Adipocyte (in vitro differentiated cells): ENCODE measurements at regions not wholly inside any gene's neighbourhood (a gene's known extent, or its start where the extent isn't known, plus 50 kb on each side); places are given as distances from the start of the nearest gene placed in this dataset.

Source experiments
- DNase-seq: peaks from one replicate; pipeline ENCODE4 v3.0.0-alpha.2; 2015; ENCODE audit warnings: low read depth
- H3K27me3 ChIP-seq: replicated peaks from 2 replicates; pipeline ENCODE4 v1.7.0; 2013; ENCODE audit warnings: mild to moderate bottlenecking, low read length, moderate library complexity; ENCODE audit not compliant: control insufficient read depth, insufficient read depth
- H3K36me3 ChIP-seq: 2 replicates; pipeline ENCODE4 v1.7.0; 2013; ENCODE audit warnings: low read length, mild to moderate bottlenecking, moderate library complexity; ENCODE audit not compliant: control insufficient read depth, insufficient read depth, severe bottlenecking
- H3K4me1 ChIP-seq: 2 replicates; pipeline ENCODE4 v1.7.0; 2013; ENCODE audit warnings: mild to moderate bottlenecking, low read length, moderate library complexity; ENCODE audit not compliant: control insufficient read depth, insufficient read depth
- H3K4me3 ChIP-seq: 2 replicates; pipeline ENCODE4 v1.7.0; 2013; ENCODE audit warnings: mild to moderate bottlenecking, low read length, moderate library complexity
- H3K9ac ChIP-seq: 2 replicates; pipeline ENCODE4 v1.7.0; 2013; ENCODE audit warnings: mild to moderate bottlenecking, low read length, moderate library complexity
- H3K9me3 ChIP-seq: 2 replicates; pipeline ENCODE4 v1.7.0; 2013; ENCODE audit warnings: mild to moderate bottlenecking, low read length, moderate library complexity; ENCODE audit not compliant: control insufficient read depth

DNA sequence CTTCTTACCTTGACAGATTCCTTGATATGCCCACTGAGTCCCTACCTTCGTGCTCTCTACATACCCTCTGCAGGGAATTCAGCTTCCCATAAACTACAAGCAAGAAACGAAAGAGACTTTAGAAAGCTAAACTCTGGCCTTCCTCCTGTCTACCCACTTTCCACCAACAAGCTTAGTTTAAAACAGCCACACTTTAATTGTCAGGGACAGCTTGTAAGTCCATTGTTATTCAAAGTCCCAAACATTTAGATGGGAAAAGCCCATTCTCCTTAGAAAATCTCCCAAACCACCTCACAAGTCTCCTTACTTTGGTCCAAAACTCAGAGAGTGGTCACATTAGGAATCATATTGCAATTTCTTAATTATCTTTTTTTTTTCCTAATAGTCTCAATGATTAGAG, 2695.8 kb downstream of the PCDH9 start:
- Histone ChIP-seq H3K27me3 (no peaks in the 10 kb centered on the region), H3K4me1 (no peaks in the 10 kb centered on the region), H3K4me3 (no peak overlapping the region), H3K9ac (no peak overlapping the region), H3K36me3 (no peaks in the 10 kb centered on the region), H3K9me3 (no peaks in the 10 kb centered on the region)
- DNase-seq = no peak

DNA sequence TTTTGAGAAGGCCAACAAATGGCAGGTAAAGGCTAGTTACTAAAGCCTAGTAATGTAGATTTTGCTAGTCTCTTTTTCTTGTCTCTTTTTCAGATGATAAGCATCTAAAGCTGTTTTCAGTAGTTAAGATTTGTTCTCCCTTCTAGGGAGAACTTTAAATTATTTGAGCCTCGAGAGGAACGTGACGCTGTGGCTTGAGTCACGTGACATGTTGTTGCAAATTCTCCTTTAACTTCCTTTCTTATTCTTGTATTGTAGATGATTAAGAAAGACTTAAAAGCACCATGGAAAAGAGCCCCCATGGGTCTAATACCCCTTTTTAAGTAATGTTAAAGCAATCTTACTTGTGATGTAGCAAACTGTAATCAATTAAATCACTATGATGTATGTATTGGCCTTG, 2698.7 kb downstream of the PCDH9 start:
- no peaks in the 10 kb centered on the region for H3K9me3 ChIP-seq
- H3K9ac ChIP-seq = no peak overlapping the region
- no peaks in the 10 kb centered on the region for H3K4me1 ChIP-seq
- no peaks in the 10 kb centered on the region for H3K27me3 ChIP-seq
- no peak for DNase-seq
- no peaks in the 10 kb centered on the region for H3K36me3 ChIP-seq
- no peak overlapping the region for H3K4me3 ChIP-seq

DNA sequence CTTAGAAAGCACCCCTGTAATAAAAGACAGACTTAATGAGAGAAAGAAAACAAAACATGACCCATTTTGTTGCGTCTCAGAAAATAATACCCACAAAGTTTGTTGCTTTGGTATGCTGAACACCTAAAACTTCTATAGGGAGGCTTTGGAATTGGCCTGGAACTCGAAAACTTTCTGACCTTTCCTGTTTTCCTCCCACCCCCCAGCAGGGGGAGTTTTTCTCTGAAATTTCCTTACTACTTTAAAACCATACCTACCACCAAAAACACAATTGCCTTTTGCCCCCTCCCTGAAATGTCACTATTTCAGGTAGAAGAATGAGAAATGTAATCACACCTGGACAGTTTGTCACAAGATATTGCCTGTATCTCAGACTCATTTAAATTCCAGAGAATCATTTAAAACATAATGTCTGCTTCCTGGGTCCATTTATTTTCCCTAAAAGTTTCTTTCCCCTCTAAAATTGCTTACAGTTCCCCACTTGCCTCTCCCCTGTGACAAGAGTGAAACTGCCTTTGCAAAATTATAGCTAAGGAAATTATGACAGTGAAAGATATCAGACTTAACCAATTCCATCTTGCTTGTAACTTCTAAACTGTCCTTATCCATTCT, 2700.2 kb downstream of the PCDH9 start:
- peak; percentile 15 for DNase-seq
- Histone ChIP-seq H3K4me1 (no peaks in the 10 kb centered on the region), H3K9me3 (no peaks in the 10 kb centered on the region), H3K36me3 (no peaks in the 10 kb centered on the region), H3K27me3 (no peaks in the 10 kb centered on the region), H3K9ac (no peak overlapping the region), H3K4me3 (no peak overlapping the region)

DNA sequence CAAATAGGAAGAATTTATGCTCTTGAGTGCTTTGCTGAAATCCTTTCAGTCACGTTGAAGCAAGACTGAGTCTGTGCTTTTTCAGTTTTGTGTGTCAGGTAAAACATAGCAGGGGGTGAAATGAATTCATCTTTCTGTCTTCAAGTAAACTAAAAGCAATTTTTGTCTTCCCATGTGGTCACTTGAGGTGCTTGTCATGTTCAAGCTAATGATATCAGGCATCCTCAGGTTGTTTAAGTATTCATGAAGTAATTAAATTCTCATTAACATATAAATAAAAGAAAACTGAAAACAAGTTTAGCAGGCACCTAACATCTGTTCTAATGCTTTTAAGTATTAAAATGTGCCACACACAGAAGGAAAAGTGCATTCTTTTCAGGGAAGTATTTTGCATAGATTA, 2701.3 kb downstream of the PCDH9 start:
- Histone ChIP-seq H3K9me3 (no peaks in the 10 kb centered on the region), H3K36me3 (no peaks in the 10 kb centered on the region), H3K4me3 (no peak overlapping the region), H3K27me3 (no peaks in the 10 kb centered on the region), H3K9ac (no peak overlapping the region), H3K4me1 (no peaks in the 10 kb centered on the region)
- DNase-seq = no peak

DNA sequence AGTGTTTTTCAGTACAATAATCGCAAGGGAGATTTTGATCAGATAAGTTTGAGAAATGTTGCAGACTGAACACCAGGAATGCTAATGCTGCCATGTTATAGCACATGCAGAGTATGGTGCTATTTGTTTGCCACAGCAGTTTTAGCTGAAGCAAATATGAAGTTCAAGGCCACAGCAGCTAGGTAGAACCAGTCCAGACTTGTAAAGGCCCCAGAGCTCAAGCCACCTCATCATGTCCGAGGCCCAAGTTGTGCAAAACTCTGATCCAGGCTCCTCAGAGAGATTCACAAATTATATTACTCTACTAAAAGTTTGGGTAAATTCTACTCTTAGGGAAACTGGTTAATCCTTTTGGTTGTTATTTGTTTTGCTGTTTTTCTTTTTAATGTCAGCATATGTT, 2702.6 kb downstream of the PCDH9 start:
- Histone ChIP-seq H3K27me3 (no peaks in the 10 kb centered on the region), H3K36me3 (no peaks in the 10 kb centered on the region), H3K9me3 (no peaks in the 10 kb centered on the region), H3K4me1 (no peaks in the 10 kb centered on the region), H3K9ac (no peak overlapping the region), H3K4me3 (no peak overlapping the region)
- DNase-seq = no peak

DNA sequence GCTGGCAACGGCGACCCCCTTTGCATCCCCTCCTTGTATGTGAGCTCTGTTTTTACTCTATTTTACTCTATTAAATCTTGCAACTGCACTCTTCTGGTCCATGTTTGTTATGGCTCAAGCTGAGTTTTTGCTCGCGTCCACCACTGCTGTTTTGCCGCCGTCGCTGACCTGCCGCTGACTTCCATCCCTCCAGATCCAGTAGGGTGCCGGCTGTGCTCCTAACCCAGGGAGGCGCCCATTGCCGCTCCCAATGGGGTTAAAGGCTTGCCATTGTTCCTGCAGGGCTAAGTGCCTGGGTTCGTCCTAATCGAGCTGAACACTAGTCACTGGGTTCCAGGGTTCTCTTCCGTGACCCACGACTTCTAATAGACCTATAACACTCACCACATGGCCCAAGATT, 2704.4 kb downstream of the PCDH9 start:
- H3K4me3 ChIP-seq = no peak overlapping the region
- no peaks in the 10 kb centered on the region for H3K36me3 ChIP-seq
- no peaks in the 10 kb centered on the region for H3K4me1 ChIP-seq
- no peaks in the 10 kb centered on the region for H3K27me3 ChIP-seq
- H3K9ac ChIP-seq = no peak overlapping the region
- no peak for DNase-seq
- no peaks in the 10 kb centered on the region for H3K9me3 ChIP-seq

DNA sequence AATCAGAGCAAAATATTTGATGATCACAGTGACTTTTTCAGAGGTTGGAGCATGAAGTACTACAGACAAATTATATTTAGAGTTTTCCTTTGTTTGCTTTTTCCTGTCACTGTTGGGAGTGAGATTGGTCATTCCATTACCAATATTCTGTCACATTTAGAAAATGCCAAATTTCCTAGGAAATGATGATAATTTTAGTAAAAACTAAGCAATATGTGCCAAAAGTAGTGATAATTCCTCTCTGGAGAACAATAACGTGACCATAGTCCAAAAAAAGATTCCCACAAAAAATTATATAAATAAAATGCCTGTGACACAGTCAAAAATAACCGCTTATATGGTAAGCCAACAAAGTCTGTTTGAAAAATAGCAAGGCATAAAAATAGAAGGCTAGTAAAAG, 2719.4 kb downstream of the PCDH9 start:
- H3K9me3 ChIP-seq = no peaks in the 10 kb centered on the region
- no peaks in the 10 kb centered on the region for H3K4me1 ChIP-seq
- no peak overlapping the region for H3K4me3 ChIP-seq
- no peak overlapping the region for H3K9ac ChIP-seq
- H3K36me3 ChIP-seq = no peaks in the 10 kb centered on the region
- H3K27me3 ChIP-seq = no peaks in the 10 kb centered on the region
- DNase-seq = no peak

DNA sequence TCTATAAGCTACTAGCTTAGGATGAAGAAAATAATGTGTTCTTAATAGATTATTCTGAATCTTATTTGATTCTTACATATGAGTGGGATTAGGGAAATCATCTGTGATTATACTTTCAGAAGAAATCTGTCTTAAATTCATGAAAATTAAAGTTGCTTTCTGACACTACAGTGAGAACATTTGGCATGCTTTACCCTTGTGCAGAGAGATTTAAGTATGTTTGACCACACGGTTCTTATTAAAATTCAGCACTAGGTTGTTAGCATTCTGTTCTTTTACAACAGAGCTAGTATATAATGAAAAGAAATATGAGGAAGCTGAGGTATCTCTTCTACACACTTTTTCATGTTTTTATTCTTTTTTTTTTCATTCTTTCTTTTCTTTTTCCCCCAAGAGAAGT, 2723.9 kb downstream of the PCDH9 start:
- Histone ChIP-seq H3K9ac (no peak overlapping the region), H3K36me3 (no peaks in the 10 kb centered on the region), H3K9me3 (no peaks in the 10 kb centered on the region), H3K4me1 (no peaks in the 10 kb centered on the region), H3K4me3 (no peak overlapping the region), H3K27me3 (no peaks in the 10 kb centered on the region)
- DNase-seq = no peak

DNA sequence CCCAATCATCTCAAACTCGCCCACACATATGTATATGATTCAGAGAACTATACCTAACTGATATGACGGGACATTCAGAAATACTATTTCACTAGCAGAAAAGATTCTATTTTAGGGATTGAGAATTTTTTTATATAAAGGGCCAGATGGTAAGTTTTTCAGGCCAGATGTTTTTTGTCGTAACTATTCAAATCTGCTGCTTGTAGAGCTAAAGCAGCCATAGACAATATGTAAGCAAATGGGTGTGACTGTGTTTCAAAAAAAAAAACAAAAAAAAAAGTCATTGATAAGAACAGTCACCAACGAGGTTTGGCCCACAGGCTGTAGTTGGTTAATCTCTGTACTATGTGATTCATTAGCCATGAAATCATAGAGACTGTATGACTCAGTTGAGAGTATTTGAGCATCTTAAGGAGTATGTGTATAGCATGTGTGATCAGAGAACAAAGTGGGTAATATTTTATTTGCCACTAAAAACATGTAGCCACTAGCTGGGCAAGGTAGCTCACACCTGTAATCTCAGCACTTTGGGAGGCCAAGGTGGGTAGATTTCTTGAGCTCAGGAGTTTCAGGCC, 2724.7 kb downstream of the PCDH9 start:
- H3K36me3 ChIP-seq = no peaks in the 10 kb centered on the region
- peak; percentile 41 for DNase-seq

DNA sequence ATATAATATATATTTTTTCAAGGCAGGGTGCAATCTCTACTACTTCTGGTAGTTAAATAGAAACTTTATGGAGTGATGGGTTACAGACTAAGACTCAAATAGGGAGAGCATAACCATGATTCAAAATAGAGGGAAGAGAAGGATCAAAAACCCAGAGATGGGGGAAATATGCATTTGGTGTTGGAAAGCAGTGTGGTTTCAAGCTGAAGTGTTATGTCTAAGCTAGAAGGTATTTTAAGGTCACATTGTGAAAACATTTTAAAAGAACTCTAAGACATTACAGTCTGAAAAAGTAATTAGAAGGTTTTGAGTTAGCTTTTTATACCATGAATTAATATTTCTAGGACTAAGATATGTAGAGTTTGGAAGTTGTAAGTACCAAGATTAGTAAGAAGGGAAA, 2741.4 kb downstream of the PCDH9 start:
- Histone ChIP-seq H3K4me1 (no peaks in the 10 kb centered on the region), H3K27me3 (no peaks in the 10 kb centered on the region), H3K36me3 (no peaks in the 10 kb centered on the region), H3K9ac (no peak overlapping the region), H3K4me3 (no peak overlapping the region), H3K9me3 (no peaks in the 10 kb centered on the region)
- peak; percentile 12 for DNase-seq

More for the DNA sequence above, 2724.7 kb downstream of the PCDH9 start:
- Histone ChIP-seq H3K27me3 (no peaks in the 10 kb centered on the region), H3K9me3 (no peaks in the 10 kb centered on the region), H3K4me1 (no peaks in the 10 kb centered on the region), H3K4me3 (no peak overlapping the region), H3K9ac (no peak overlapping the region)

DNA sequence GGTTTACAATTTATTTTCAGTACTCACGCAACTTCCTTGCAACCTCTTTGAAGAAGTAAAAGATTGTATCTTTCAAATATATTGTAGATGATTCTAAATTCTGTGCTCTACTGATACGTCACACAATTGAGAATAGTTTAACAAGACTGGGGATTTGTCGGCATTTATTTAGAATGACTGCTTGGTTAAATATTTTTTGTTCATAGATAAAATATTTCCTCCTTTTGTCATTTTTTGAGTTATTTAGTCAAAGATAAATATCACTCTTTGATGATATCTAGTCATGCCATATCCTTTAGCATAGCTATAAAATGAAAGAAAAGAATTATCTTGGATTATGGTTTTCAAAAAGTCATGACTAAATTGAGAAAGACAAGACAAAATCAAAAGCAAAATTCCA, 2747.8 kb downstream of the PCDH9 start:
- H3K4me1 ChIP-seq = no peaks in the 10 kb centered on the region
- no peak overlapping the region for H3K4me3 ChIP-seq

DNA sequence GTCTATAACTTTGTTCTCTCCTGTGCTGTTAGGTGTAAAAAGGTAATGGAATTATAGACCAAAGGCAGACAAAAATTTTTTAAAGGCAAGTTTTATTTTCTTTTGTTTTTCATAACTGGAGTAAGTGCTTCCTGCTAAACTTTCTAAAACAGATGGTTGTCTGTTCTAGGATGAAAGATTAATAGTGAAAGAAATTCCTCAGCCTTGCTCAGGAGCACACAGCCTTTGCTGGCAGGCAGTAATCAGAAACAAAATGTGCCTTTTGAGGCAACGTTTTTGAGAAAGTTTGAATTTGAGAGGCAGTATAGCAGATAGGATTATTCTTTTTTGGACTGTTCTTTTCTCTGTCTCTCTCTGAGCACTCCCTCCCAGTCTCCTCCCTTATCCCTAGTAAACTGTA, 2749.5 kb downstream of the PCDH9 start:
- H3K4me3 ChIP-seq = no peak overlapping the region
- H3K4me1 ChIP-seq = no peaks in the 10 kb centered on the region
- DNase-seq = peak; percentile 38
- no peaks in the 10 kb centered on the region for H3K9me3 ChIP-seq
- H3K36me3 ChIP-seq = no peaks in the 10 kb centered on the region
- no peak overlapping the region for H3K9ac ChIP-seq
- H3K27me3 ChIP-seq = no peaks in the 10 kb centered on the region

More for the DNA sequence above, 2747.8 kb downstream of the PCDH9 start:
- DNase-seq = peak; percentile 35
- no peak overlapping the region for H3K9ac ChIP-seq
- no peaks in the 10 kb centered on the region for H3K36me3 ChIP-seq
- no peaks in the 10 kb centered on the region for H3K9me3 ChIP-seq
- no peaks in the 10 kb centered on the region for H3K27me3 ChIP-seq
